ENCODE measurements at regions not wholly inside any gene's neighbourhood (a gene's known extent, or its start where the extent isn't known, plus 50 kb on each side); places are given as distances from the start of the nearest gene placed in this dataset.

DNA sequence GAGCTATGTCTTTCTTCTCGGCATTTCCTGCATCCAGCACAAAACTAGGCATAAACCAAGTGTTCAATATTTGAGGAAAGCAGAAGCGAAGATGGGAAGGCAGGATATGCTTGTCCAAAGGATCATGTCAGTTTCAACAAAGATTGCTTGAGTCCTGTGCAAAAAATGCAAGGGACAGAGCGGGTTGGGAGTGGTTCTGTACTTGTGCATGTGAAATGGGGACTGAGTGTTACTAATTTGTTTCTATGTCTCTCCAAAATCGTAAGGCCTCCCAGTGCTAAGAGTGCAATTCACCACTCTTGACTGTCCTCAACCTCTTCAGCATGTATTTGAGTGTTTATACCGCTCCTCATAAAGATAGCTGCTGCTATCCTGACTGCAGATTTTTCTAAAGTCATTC, 166.2 kb downstream of the DLEU7 start:
- Histone ChIP-seq H3K27ac (no peak overlapping the region), H3K9ac (no peak overlapping the region), H4K20me1 (no peaks in the 10 kb centered on the region), H3K27me3 (no peaks in the 10 kb centered on the region), H3K9me3 (peaks cover 8% of the 10 kb centered on the region), H3K4me2 (no peak overlapping the region), H3K4me3 (no peak overlapping the region), H3K4me1 (peaks cover 15% of the 10 kb centered on the region), H3K36me3 (no peaks in the 10 kb centered on the region)
- TF ChIP-seq Cebpa-rat (IDR thresholded peaks at IDR 0.05), result no peak

GRCh38 chr13:50677687-50678463, 165.6 kb downstream of the DLEU7 start:
- H3K27me3 ChIP-seq, result no peaks in the 10 kb centered on the region
- H3K4me2 ChIP-seq, result no peak overlapping the region
- no peak overlapping the region for H3K27ac ChIP-seq
- no peak overlapping the region for H3K9ac ChIP-seq
- no peaks in the 10 kb centered on the region for H4K20me1 ChIP-seq
- no peak overlapping the region for H3K4me3 ChIP-seq
- H3K36me3 ChIP-seq, result no peaks in the 10 kb centered on the region
- H3K9me3 ChIP-seq, result peaks cover 8% of the 10 kb centered on the region
- TF ChIP-seq Cebpa-rat (IDR thresholded peaks at IDR 0.05), result no peak
- H3K4me1 ChIP-seq, result peaks cover 22% of the 10 kb centered on the region

DNA sequence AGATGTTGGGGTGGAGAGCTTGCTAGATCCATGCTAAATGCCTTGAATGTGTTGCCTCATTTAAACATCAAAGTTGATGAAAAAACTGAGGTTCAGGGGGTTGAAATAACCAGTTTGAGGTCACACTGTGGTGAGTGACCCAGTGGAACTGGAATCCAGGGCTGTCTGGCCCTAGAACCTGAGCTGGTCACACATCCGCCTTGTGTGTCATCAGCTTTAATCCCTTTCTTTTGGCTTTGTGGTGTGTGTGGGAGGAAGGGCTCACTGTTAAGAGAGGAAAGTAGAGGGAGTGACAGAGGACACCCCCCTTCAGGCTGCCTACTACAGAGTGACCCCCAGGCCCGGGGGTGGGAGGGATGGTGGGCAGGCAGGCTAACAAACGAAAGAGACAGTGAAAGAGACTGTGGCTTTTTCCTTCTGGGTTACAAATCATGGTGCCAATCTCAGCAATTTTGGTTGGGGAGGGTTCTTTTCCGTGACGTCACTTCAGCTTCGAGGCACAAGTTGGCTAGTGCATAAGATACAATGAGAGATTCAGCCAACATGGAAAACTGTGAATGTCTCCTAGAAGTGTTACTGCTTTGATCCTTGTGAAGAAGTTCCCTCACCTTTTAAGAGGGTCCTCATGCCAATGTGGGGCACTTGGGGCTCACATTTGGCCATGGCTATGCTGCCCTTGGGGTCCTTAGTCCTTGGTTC, 164.9 kb downstream of the DLEU7 start:
- Histone ChIP-seq H4K20me1 (no peaks in the 10 kb centered on the region), H3K4me2 (no peak overlapping the region), H3K9ac (no peak overlapping the region), H3K4me1 (peaks cover 29% of the 10 kb centered on the region), H3K27ac (no peak overlapping the region), H3K27me3 (no peaks in the 10 kb centered on the region), H3K36me3 (no peaks in the 10 kb centered on the region), H3K9me3 (peaks cover 8% of the 10 kb centered on the region), H3K4me3 (no peak overlapping the region)
- TF ChIP-seq Cebpa-rat (IDR thresholded peaks at IDR 0.05), result no peak

DNA sequence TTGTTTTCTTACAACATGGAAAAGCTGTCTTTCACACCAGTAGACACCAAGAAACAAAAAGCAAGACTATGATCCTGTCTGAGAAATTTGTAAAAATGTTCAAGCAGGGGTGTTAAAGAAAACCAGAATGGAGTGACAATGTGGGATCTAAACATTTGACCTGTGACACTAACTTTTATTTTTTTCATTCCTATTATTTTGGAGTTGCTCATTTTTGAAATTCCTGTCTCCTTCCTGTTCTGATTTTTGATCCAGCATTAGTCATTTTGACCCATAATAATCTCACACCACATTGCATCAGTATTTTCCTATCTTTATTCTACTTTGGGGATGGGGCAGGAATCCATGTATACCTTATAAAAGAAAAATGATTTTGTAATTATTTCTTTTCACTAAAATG, 164.2 kb downstream of the DLEU7 start:
- peaks cover 36% of the 10 kb centered on the region for H3K4me1 ChIP-seq
- H3K36me3 ChIP-seq, result no peaks in the 10 kb centered on the region
- H3K9ac ChIP-seq, result no peak overlapping the region
- H3K9me3 ChIP-seq, result peaks cover 3% of the 10 kb centered on the region
- TF ChIP-seq Cebpa-rat (IDR thresholded peaks at IDR 0.05), result no peak
- no peaks in the 10 kb centered on the region for H4K20me1 ChIP-seq
- H3K4me3 ChIP-seq, result no peak overlapping the region
- no peaks in the 10 kb centered on the region for H3K27me3 ChIP-seq
- no peak overlapping the region for H3K27ac ChIP-seq
- H3K4me2 ChIP-seq, result no peak overlapping the region

- H4K20me1 ChIP-seq, result no peaks in the 10 kb centered on the region
- no peaks in the 10 kb centered on the region; the same call in none of the 2 replicates for H3K9me3 ChIP-seq
- H3K36me3 ChIP-seq, result no peaks in the 10 kb centered on the region
- H3K27ac ChIP-seq, result no peak overlapping the region; the same call in 1 of the 2 replicates
- no peak overlapping the region for H3K4me3 ChIP-seq
- H3K27me3 ChIP-seq, result no peaks in the 10 kb centered on the region
- peak overlapping the region; percentile 77 for H3K4me2 ChIP-seq
- peaks cover 52% of the 10 kb centered on the region for H3K4me1 ChIP-seq
- no peak for TF ChIP-seq Cebpa-rat (IDR thresholded peaks at IDR 0.05)
- no peak overlapping the region for H3K9ac ChIP-seq
Measured at GRCh38 chr13:50682002-50682401, 161.5 kb downstream of the DLEU7 start.

DNA sequence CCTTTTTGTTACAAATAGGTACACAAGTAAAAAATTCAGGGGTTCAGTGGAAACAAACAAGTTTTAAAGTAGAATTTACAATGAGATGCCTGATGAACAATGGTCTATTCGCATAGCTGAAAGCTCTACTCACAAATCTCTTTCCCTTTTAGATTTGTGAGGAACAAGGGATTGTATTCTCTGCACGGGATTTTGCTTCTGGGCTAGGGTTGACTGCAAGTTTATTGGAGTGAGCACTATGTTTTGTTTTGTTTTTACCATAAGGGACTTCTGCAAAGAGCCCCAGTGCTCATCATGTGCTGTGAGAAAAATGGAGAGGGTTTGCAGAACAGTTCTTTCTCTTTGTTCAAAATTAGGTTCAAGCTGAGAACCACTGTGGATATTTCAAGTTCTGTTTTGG, 160.5 kb downstream of the DLEU7 start:
- Histone ChIP-seq H3K4me3 (no peak overlapping the region), H3K9ac (no peak overlapping the region), H3K27ac (peak overlapping the region; percentile 80), H3K9me3 (peaks cover 4% of the 10 kb centered on the region), H3K27me3 (no peaks in the 10 kb centered on the region), H3K4me1 (peaks cover 55% of the 10 kb centered on the region), H3K4me2 (peak overlapping the region; percentile 77), H4K20me1 (no peaks in the 10 kb centered on the region), H3K36me3 (no peaks in the 10 kb centered on the region)
- TF ChIP-seq Cebpa-rat (IDR thresholded peaks at IDR 0.05), result no peak

DNA sequence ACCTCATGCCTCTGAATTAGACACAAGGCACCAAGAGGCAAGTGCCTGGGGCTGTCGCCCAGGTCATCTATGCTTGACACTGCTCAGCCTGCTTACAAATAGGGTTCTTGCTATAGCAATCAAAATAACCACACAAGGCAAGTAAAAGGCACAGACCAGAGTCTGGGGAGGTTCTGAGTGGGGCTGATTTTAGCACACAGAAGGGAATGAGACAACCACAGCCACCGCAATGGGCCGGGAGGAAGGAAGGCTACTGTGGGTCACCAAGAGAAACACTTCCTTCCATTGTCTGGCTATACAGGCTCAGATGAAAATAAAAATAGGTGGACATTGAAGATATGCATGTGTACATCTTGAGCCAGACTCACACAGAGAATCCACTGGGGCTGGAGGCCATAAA, 159.1 kb downstream of the DLEU7 start:
- peaks cover 4% of the 10 kb centered on the region; the same call in 1 of the 2 replicates for H3K9me3 ChIP-seq
- H4K20me1 ChIP-seq, result no peaks in the 10 kb centered on the region
- H3K4me3 ChIP-seq, result no peak overlapping the region; the same call in 1 of the 2 replicates
- H3K9ac ChIP-seq, result peak overlapping the region; percentile 46; the same call in 1 of the 2 replicates
- peak overlapping the region; percentile 77 for H3K4me2 ChIP-seq
- H3K4me1 ChIP-seq, result peaks cover 55% of the 10 kb centered on the region
- no peak for TF ChIP-seq Cebpa-rat (IDR thresholded peaks at IDR 0.05)
- H3K36me3 ChIP-seq, result no peaks in the 10 kb centered on the region
- H3K27ac ChIP-seq, result peak overlapping the region; percentile 80
- H3K27me3 ChIP-seq, result no peaks in the 10 kb centered on the region

DNA sequence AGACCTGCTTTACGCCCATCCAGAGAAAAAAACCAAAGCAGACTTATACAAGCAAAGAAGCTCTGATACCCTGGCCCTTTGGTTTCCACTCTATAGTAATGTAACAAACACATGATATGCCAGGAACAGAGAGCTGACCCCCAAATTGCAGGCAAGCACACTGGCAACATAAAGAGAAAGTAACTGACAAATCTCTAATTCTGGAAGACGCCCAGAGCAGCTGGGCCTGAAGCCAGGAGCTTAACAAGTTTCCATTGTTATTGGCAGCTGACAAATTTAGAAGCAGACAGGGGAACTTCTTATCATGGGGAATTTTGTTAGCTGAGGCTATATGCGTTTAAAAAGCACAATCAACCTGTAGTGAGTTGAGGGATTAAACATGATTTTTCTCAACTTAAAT, 158.0 kb downstream of the DLEU7 start:
- peak overlapping the region; percentile 77 for H3K4me2 ChIP-seq

DNA sequence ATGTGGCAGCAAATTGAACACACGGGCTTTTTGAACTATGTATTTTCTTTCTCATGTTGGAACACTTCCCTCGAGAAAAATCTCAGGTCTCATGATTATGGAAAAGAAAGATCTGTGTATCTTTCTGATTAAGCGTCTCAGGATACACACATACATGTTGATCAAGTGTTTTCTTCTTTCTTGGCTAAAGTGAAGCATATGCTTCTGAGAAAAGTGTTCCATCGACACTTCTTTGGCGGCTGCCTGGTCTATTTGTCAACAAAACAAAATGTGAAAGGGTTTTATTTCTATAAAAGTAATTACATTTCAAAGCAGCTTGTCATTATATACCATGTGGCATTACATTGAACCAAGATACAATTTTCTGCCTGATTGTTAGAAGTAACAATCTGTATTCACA, 157.5 kb downstream of the DLEU7 start:
- Histone ChIP-seq H3K9me3 (peaks cover 4% of the 10 kb centered on the region; the same call in 1 of the 2 replicates), H3K4me2 (peak overlapping the region; percentile 77), H3K4me1 (peaks cover 58% of the 10 kb centered on the region), H4K20me1 (no peaks in the 10 kb centered on the region), H3K27me3 (no peaks in the 10 kb centered on the region), H3K9ac (peak overlapping the region; percentile 68), H3K27ac (peak overlapping the region; percentile 80), H3K36me3 (no peaks in the 10 kb centered on the region), H3K4me3 (0 out of 2 replicates have a peak overlapping the region, but pooled peaks have one; percentile 16)
- TF ChIP-seq Cebpa-rat (IDR thresholded peaks at IDR 0.05), result no peak

More for the DNA sequence above, 158.0 kb downstream of the DLEU7 start:
- Histone ChIP-seq H3K4me3 (peak overlapping the region; percentile 16; the same call in 1 of the 2 replicates), H3K27ac (peak overlapping the region; percentile 80), H3K9me3 (peaks cover 4% of the 10 kb centered on the region; the same call in 1 of the 2 replicates), H4K20me1 (no peaks in the 10 kb centered on the region), H3K9ac (peak overlapping the region; percentile 68), H3K36me3 (no peaks in the 10 kb centered on the region), H3K27me3 (no peaks in the 10 kb centered on the region), H3K4me1 (peaks cover 55% of the 10 kb centered on the region)
- TF ChIP-seq Cebpa-rat (IDR thresholded peaks at IDR 0.05), result no peak

GRCh38 chr13:50686551-50686950, 156.9 kb downstream of the DLEU7 start:
- H3K9me3 ChIP-seq, result peaks cover 4% of the 10 kb centered on the region; the same call in 1 of the 2 replicates
- H3K27me3 ChIP-seq, result no peaks in the 10 kb centered on the region
- H3K4me1 ChIP-seq, result peaks cover 64% of the 10 kb centered on the region
- TF ChIP-seq Cebpa-rat (IDR thresholded peaks at IDR 0.05), result no peak
- H3K4me2 ChIP-seq, result peak overlapping the region; percentile 77
- H3K27ac ChIP-seq, result peak overlapping the region; percentile 80; the same call in 1 of the 2 replicates
- no peak overlapping the region for H3K4me3 ChIP-seq
- no peak overlapping the region for H3K9ac ChIP-seq
- H4K20me1 ChIP-seq, result no peaks in the 10 kb centered on the region
- no peaks in the 10 kb centered on the region for H3K36me3 ChIP-seq

Measured in BLaER1 (cell line).